Amniotic stem cell (primary cell): ENCODE measurements at regions not wholly inside any gene's neighbourhood (a gene's known extent, or its start where the extent isn't known, plus 50 kb on each side); places are given as distances from the start of the nearest gene placed in this dataset.
"Not testable (repeated sequence)": the region's sequence is repeated elsewhere in the genome, so short reads cannot be mapped to it uniquely, and the experiment has no call there.

ENCODE experiments used
- DNase-seq: peaks from one replicate; lab custom pipeline; 2025; lab: John Stamatoyannopoulos, UW

GRCh38 chrX:113048896-113049295, 208.3 kb upstream of the AMOT start:
- no peak for DNase-seq

GRCh38 chrX:113048480-113048879, 207.8 kb upstream of the AMOT start:
- no peak for DNase-seq

GRCh38 chrX:113033966-113034680, 193.5 kb upstream of the AMOT start:
- no peak for DNase-seq

GRCh38 chrX:113019958-113020357, 179.3 kb upstream of the AMOT start:
- DNase-seq = no peak

- no peak for DNase-seq
Measured at GRCh38 chrX:113009837-113010236, 169.2 kb upstream of the AMOT start.

- no peak for DNase-seq
Measured at GRCh38 chrX:113009029-113009428, 168.4 kb upstream of the AMOT start.

- DNase-seq = no peak
Measured at GRCh38 chrX:113001836-113002235, 161.2 kb upstream of the AMOT start.

GRCh38 chrX:112997991-112998390, 157.4 kb upstream of the AMOT start:
- DNase-seq = no peak

GRCh38 chrX:112991801-112992200, 151.2 kb upstream of the AMOT start:
- no peak for DNase-seq

- DNase-seq = no peak
Measured at GRCh38 chrX:112979879-112980278, 139.2 kb upstream of the AMOT start.

- DNase-seq = no peak
Measured at GRCh38 chrX:112968351-112969133, 127.9 kb upstream of the AMOT start.

- DNase-seq = no peak
Measured at GRCh38 chrX:112967903-112968302, 127.3 kb upstream of the AMOT start.

- DNase-seq = no peak
Measured at GRCh38 chrX:112967341-112967740, 126.7 kb upstream of the AMOT start.

GRCh38 chrX:112961981-112962380, 121.3 kb upstream of the AMOT start:
- no peak for DNase-seq

GRCh38 chrX:112947981-112948615, 107.5 kb upstream of the AMOT start:
- no peak for DNase-seq

- no peak for DNase-seq
Measured at GRCh38 chrX:112946227-112946626, 105.6 kb upstream of the AMOT start.

- DNase-seq = no peak
Measured at GRCh38 chrX:112945826-112946225, 105.2 kb upstream of the AMOT start.

GRCh38 chrX:112941209-112941837, 100.7 kb upstream of the AMOT start:
- DNase-seq = no peak

- no peak for DNase-seq
Measured at GRCh38 chrX:112935029-112935428, 94.4 kb upstream of the AMOT start.

- DNase-seq = no peak
Measured at GRCh38 chrX:112931900-112932299, 91.3 kb upstream of the AMOT start.

- DNase-seq = no peak
Measured at GRCh38 chrX:112931478-112931877, 90.8 kb upstream of the AMOT start.

- DNase-seq = not testable (repeated sequence)
Measured at GRCh38 chrX:112923381-112923780, 82.8 kb upstream of the AMOT start.

- no peak for DNase-seq
Measured at GRCh38 chrX:112913807-112914206, 73.2 kb upstream of the AMOT start.
